ENCODE measurements at regions not wholly inside any gene's neighbourhood (a gene's known extent, or its start where the extent isn't known, plus 50 kb on each side); places are given as distances from the start of the nearest gene placed in this dataset.

DNA sequence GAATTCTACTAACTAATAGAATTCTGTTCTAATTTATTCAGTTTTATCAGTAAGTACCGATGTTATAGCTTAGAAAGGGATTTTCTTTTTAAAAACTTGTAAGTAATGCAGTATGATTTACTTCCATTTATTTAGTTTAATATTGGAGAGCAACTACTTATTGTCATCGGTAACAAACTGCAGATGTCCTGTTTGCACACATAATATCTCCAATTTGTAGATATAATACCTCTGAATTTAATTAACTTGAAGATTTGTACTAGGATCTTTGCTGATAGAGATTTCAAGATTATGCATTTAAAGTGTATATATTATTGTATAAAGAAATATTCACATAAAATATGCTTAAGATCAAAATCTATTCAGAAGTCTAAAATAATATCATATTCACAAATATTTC is 356.7 kb downstream of the PCDH17 start:
- no peak overlapping the region for H3K4me3 ChIP-seq (ENCODE audit: low read depth, low read length)
- H3K36me3 ChIP-seq: no peaks in the 10 kb centered on the region
- no peaks in the 10 kb centered on the region for H3K27me3 ChIP-seq (ENCODE audit: insufficient read depth, low read depth, severe bottlenecking)
- H3K27ac ChIP-seq: no peak overlapping the region
- no peak for DNase-seq
- H3K9me3 ChIP-seq (ENCODE audit: severe bottlenecking): no peaks in the 10 kb centered on the region
- TF ChIP-seq, protein P1, sequence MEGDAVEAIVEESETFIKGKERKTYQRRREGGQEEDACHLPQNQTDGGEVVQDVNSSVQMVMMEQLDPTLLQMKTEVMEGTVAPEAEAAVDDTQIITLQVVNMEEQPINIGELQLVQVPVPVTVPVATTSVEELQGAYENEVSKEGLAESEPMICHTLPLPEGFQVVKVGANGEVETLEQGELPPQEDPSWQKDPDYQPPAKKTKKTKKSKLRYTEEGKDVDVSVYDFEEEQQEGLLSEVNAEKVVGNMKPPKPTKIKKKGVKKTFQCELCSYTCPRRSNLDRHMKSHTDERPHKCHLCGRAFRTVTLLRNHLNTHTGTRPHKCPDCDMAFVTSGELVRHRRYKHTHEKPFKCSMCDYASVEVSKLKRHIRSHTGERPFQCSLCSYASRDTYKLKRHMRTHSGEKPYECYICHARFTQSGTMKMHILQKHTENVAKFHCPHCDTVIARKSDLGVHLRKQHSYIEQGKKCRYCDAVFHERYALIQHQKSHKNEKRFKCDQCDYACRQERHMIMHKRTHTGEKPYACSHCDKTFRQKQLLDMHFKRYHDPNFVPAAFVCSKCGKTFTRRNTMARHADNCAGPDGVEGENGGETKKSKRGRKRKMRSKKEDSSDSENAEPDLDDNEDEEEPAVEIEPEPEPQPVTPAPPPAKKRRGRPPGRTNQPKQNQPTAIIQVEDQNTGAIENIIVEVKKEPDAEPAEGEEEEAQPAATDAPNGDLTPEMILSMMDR (IDR thresholded peaks at IDR 0.05; ENCODE audit: low read depth, low read length): no peak

GRCh38 chr13:57991041-57991440 is 359.5 kb downstream of the PCDH17 start:
- Histone ChIP-seq H3K9me3 (ENCODE audit: severe bottlenecking) (no peaks in the 10 kb centered on the region), H3K4me3 (ENCODE audit: low read depth, low read length) (no peak overlapping the region), H3K36me3 (no peaks in the 10 kb centered on the region), H3K27me3 (ENCODE audit: insufficient read depth, low read depth, severe bottlenecking) (no peaks in the 10 kb centered on the region), H3K27ac (no peak overlapping the region)
- TF ChIP-seq, protein P1 (IDR thresholded peaks at IDR 0.05; ENCODE audit: low read depth, low read length): no peak
- peak; percentile 5 for DNase-seq

DNA sequence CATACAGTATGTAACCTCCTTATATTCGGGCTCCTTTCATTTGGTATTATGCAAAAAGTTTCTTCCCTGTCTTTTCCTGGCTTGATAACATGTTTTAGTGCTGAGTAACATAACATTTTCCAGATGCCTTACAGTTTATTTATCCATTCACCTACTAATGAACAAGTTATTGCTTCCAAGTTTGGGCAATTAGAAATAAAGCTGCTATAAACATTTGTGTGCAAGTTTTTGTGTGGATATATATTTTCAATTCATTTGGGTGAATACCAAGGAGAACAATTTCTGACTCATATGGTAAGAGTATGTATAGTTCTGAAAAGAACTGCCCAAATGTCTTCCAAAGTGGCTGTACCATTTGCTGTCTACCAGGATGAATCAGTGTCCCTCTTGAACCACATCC is 360.9 kb downstream of the PCDH17 start:
- TF ChIP-seq, protein P1 (IDR thresholded peaks at IDR 0.05; ENCODE audit: low read depth, low read length): no peak
- no peaks in the 10 kb centered on the region for H3K36me3 ChIP-seq
- H3K27ac ChIP-seq: no peak overlapping the region
- DNase-seq: no peak
- H3K9me3 ChIP-seq (ENCODE audit: severe bottlenecking): no peaks in the 10 kb centered on the region
- no peaks in the 10 kb centered on the region for H3K27me3 ChIP-seq (ENCODE audit: insufficient read depth, low read depth, severe bottlenecking)
- no peak overlapping the region for H3K4me3 ChIP-seq (ENCODE audit: low read depth, low read length)

GRCh38 chr13:57996717-57997116 is 365.2 kb downstream of the PCDH17 start:
- no peaks in the 10 kb centered on the region for H3K36me3 ChIP-seq
- H3K27me3 ChIP-seq (ENCODE audit: insufficient read depth, low read depth, severe bottlenecking): no peaks in the 10 kb centered on the region
- H3K9me3 ChIP-seq (ENCODE audit: severe bottlenecking): no peaks in the 10 kb centered on the region
- no peak for DNase-seq
- no peak overlapping the region for H3K4me3 ChIP-seq (ENCODE audit: low read depth, low read length)
- TF ChIP-seq, protein P1 (IDR thresholded peaks at IDR 0.05; ENCODE audit: low read depth, low read length): no peak
- no peak overlapping the region for H3K27ac ChIP-seq

- DNase-seq: no peak
- Histone ChIP-seq H3K27ac (no peak overlapping the region), H3K27me3 (ENCODE audit: insufficient read depth, low read depth, severe bottlenecking) (no peaks in the 10 kb centered on the region), H3K36me3 (no peaks in the 10 kb centered on the region), H3K9me3 (ENCODE audit: severe bottlenecking) (no peaks in the 10 kb centered on the region), H3K4me3 (ENCODE audit: low read depth, low read length) (no peak overlapping the region)
- TF ChIP-seq, protein P1 (IDR thresholded peaks at IDR 0.05; ENCODE audit: low read depth, low read length): no peak
Observed at GRCh38 chr13:58004751-58005150, 373.2 kb downstream of the PCDH17 start.

GRCh38 chr13:58018020-58018419 is 386.5 kb downstream of the PCDH17 start:
- no peak for DNase-seq
- Histone ChIP-seq H3K4me3 (ENCODE audit: low read depth, low read length) (no peak overlapping the region), H3K27me3 (ENCODE audit: insufficient read depth, low read depth, severe bottlenecking) (no peaks in the 10 kb centered on the region), H3K36me3 (no peaks in the 10 kb centered on the region), H3K27ac (no peak overlapping the region), H3K9me3 (ENCODE audit: severe bottlenecking) (no peaks in the 10 kb centered on the region)
- TF ChIP-seq, protein P1 (IDR thresholded peaks at IDR 0.05; ENCODE audit: low read depth, low read length): no peak

Measured in WERI-Rb-1 (cell line).